ENCODE measurements at regions not wholly inside any gene's neighbourhood (a gene's known extent, or its start where the extent isn't known, plus 50 kb on each side); places are given as distances from the start of the nearest gene placed in this dataset.

- Histone ChIP-seq H3K27me3 (peaks cover 75% of the 10 kb centered on the region), H3K27ac (no peak overlapping the region), H3K9me3 (no peaks in the 10 kb centered on the region), H3K4me1 (peaks cover 0 to 8% (median 3%) of the 10 kb centered on the region in 4 donors), H3K4me3 (no peak overlapping the region), H3K36me3 (no peaks in the 10 kb centered on the region)
- intact Hi-C loops (cut with DNase I; ENCODE audit: low total_unique reads) (no loop called here), in situ Hi-C loops (cut with MboI; ENCODE audit: low pct_ligation_motif_present in 1 of 4, low pct_unique_long_range_greater_than_20kb in 1 of 4, low sequenced_read_pairs in 3 of 4) (loop anchor here in 3 of 4 donors (10.0 to 25.0 kb wide), 2 partner anchors 283 to 286 kb away; no protein-coding TSS in a partner anchor)
- no peak for TF ChIP-seq CTCF (IDR thresholded peaks at IDR 0.05)
- 73 to 100% methylated on average over 1 to 2 of the region's 2 CpGs for WGBS, 2 donors (ENCODE audit: low coverage in 1 of 2)
- no peak for DNase-seq
Observed at GRCh38 chr12:111028830-111029229, 108.5 kb upstream of the MYL2 start.

GRCh38 chr12:111027431-111027830, 107.1 kb upstream of the MYL2 start:
- no peak overlapping the region for H3K27ac ChIP-seq
- no peaks in the 10 kb centered on the region for H3K4me1 ChIP-seq
- DNase-seq, result no peak
- H3K36me3 ChIP-seq, result no peaks in the 10 kb centered on the region
- peaks cover 74% of the 10 kb centered on the region for H3K27me3 ChIP-seq
- TF ChIP-seq CTCF (IDR thresholded peaks at IDR 0.05) (no peak), POLR2A (IDR thresholded peaks at IDR 0.05) (no peak), POLR2AphosphoS5 (IDR thresholded peaks at IDR 0.05) (no peak), EP300 (IDR thresholded peaks at IDR 0.05; ENCODE audit: low read depth) (no peak)
- 56 to 76% methylated on average over 3 of the region's 3 CpGs for WGBS, 2 donors (ENCODE audit: low coverage in 1 of 2)
- in situ Hi-C loops (cut with MboI; ENCODE audit: low pct_ligation_motif_present in 1 of 4, low pct_unique_long_range_greater_than_20kb in 1 of 4, low sequenced_read_pairs in 3 of 4) (loop anchor here in 3 of 4 donors (10.0 to 25.0 kb wide), 2 partner anchors 285 to 287 kb away; no protein-coding TSS in a partner anchor), intact Hi-C loops (cut with DNase I; ENCODE audit: low total_unique reads) (no loop called here)
- H3K9me3 ChIP-seq, result no peaks in the 10 kb centered on the region
- H3K4me3 ChIP-seq, result no peak overlapping the region

- H3K9me3 ChIP-seq, result no peaks in the 10 kb centered on the region
- H3K4me1 ChIP-seq, result no peaks in the 10 kb centered on the region
- in situ Hi-C loops (cut with MboI; ENCODE audit: low pct_ligation_motif_present in 1 of 4, low pct_unique_long_range_greater_than_20kb in 1 of 4, low sequenced_read_pairs in 3 of 4), result loop anchor here in 3 of 4 donors (10.0 to 25.0 kb wide), 2 partner anchors 286 to 289 kb away; no protein-coding TSS in a partner anchor
- DNase-seq, result no peak
- peaks cover 64% of the 10 kb centered on the region for H3K27me3 ChIP-seq
- no peak overlapping the region for H3K27ac ChIP-seq
- 49 to 68% methylated on average over 5 to 8 of the region's 8 CpGs for WGBS, 2 donors (ENCODE audit: low coverage in 1 of 2)
- intact Hi-C loops (cut with DNase I; ENCODE audit: low total_unique reads), result no loop called here
- TF ChIP-seq CTCF (IDR thresholded peaks at IDR 0.05), result no peak
- no peak for TF ChIP-seq POLR2A (IDR thresholded peaks at IDR 0.05)
- no peak for TF ChIP-seq POLR2AphosphoS5 (IDR thresholded peaks at IDR 0.05)
- H3K36me3 ChIP-seq, result no peaks in the 10 kb centered on the region
- no peak overlapping the region for H3K4me3 ChIP-seq
Observed at GRCh38 chr12:111025792-111026430, 105.5 kb upstream of the MYL2 start.

- peaks cover 60% of the 10 kb centered on the region for H3K27me3 ChIP-seq
- H3K27ac ChIP-seq, result no peak overlapping the region
- H3K9me3 ChIP-seq, result no peaks in the 10 kb centered on the region
- in situ Hi-C loops (cut with MboI; ENCODE audit: low pct_ligation_motif_present in 1 of 4, low pct_unique_long_range_greater_than_20kb in 1 of 4, low sequenced_read_pairs in 3 of 4), result loop anchor here in 3 of 4 donors (10.0 to 25.0 kb wide), 2 partner anchors 287 to 290 kb away; no protein-coding TSS in a partner anchor
- intact Hi-C loops (cut with DNase I; ENCODE audit: low total_unique reads), result no loop called here
- H3K4me3 ChIP-seq, result no peak overlapping the region
- no peaks in the 10 kb centered on the region for H3K36me3 ChIP-seq
- DNase-seq, result no peak
- TF ChIP-seq POLR2AphosphoS5 (IDR thresholded peaks at IDR 0.05) (no peak), EP300 (IDR thresholded peaks at IDR 0.05; ENCODE audit: low read depth) (no peak), CTCF (IDR thresholded peaks at IDR 0.05) (no peak), POLR2A (IDR thresholded peaks at IDR 0.05) (no peak)
- WGBS, 2 donors (ENCODE audit: low coverage in 1 of 2), result 64% methylated on average over 7 of the region's 7 CpGs; no CpG with 5 or more reads in 1 of the 2 donors
- no peaks in the 10 kb centered on the region for H3K4me1 ChIP-seq
Observed at GRCh38 chr12:111025301-111025700, 104.9 kb upstream of the MYL2 start.

Measured in transverse colon (tissue), 4 donors.